ENCODE measurements at regions not wholly inside any gene's neighbourhood (a gene's known extent, or its start where the extent isn't known, plus 50 kb on each side); places are given as distances from the start of the nearest gene placed in this dataset.

- no peak for TF ChIP-seq CTCF (IDR thresholded peaks at IDR 0.05; ENCODE audit: insufficient read depth, low read length)
- no peak for DNase-seq (ENCODE audit: low read depth)
- no peak overlapping the region for H3K4me3 ChIP-seq (ENCODE audit: low read depth, low read length)
Measured at GRCh38 chr10:128990986-128991385, 476.1 kb upstream of the MGMT start.

- TF ChIP-seq CTCF (IDR thresholded peaks at IDR 0.05; ENCODE audit: insufficient read depth, low read length): no peak
- H3K4me3 ChIP-seq (ENCODE audit: low read depth, low read length): no peak overlapping the region
- no peak for DNase-seq (ENCODE audit: low read depth)
Measured at GRCh38 chr10:128992770-128993169, 474.3 kb upstream of the MGMT start.

GRCh38 chr10:128993443-128993842 lies 473.6 kb upstream of the MGMT start:
- TF ChIP-seq CTCF (IDR thresholded peaks at IDR 0.05; ENCODE audit: insufficient read depth, low read length): no peak
- DNase-seq (ENCODE audit: low read depth): no peak
- H3K4me3 ChIP-seq (ENCODE audit: low read depth, low read length): no peak overlapping the region

GRCh38 chr10:128993911-128994538 lies 473.0 kb upstream of the MGMT start:
- no peak for TF ChIP-seq CTCF (IDR thresholded peaks at IDR 0.05; ENCODE audit: insufficient read depth, low read length)
- DNase-seq (ENCODE audit: low read depth): no peak
- H3K4me3 ChIP-seq (ENCODE audit: low read depth, low read length): no peak overlapping the region

- DNase-seq (ENCODE audit: low read depth): no peak
- TF ChIP-seq CTCF (IDR thresholded peaks at IDR 0.05; ENCODE audit: insufficient read depth, low read length): no peak
- H3K4me3 ChIP-seq (ENCODE audit: low read depth, low read length): no peak overlapping the region
Measured at GRCh38 chr10:128994598-128995143, 472.4 kb upstream of the MGMT start.

GRCh38 chr10:128995676-128996075 lies 471.4 kb upstream of the MGMT start:
- H3K4me3 ChIP-seq (ENCODE audit: low read depth, low read length): no peak overlapping the region
- TF ChIP-seq CTCF (IDR thresholded peaks at IDR 0.05; ENCODE audit: insufficient read depth, low read length): no peak
- DNase-seq (ENCODE audit: low read depth): no peak

GRCh38 chr10:128996092-128996491 lies 470.9 kb upstream of the MGMT start:
- no peak for DNase-seq (ENCODE audit: low read depth)
- TF ChIP-seq CTCF (IDR thresholded peaks at IDR 0.05; ENCODE audit: insufficient read depth, low read length): no peak
- no peak overlapping the region for H3K4me3 ChIP-seq (ENCODE audit: low read depth, low read length)

Measured in fibroblast of the aortic adventitia (primary cell).